ENCODE measurements at regions not wholly inside any gene's neighbourhood (a gene's known extent, or its start where the extent isn't known, plus 50 kb on each side); places are given as distances from the start of the nearest gene placed in this dataset.

GRCh38 chr16:56111100-56111499, 80.2 kb upstream of the GNAO1 start:
- TF ChIP-seq RAD21 (IDR thresholded peaks at IDR 0.05; ENCODE audit: low read depth) (no peak), CEBPB (IDR thresholded peaks at IDR 0.05) (no peak), YY1 (IDR thresholded peaks at IDR 0.05; ENCODE audit: low read depth) (no peak), FOXM1 (IDR thresholded peaks at IDR 0.05; ENCODE audit: borderline replicate concordance, low read depth) (no peak), REST (IDR thresholded peaks at IDR 0.05; ENCODE audit: low read depth) (no peak), TEAD4 (IDR thresholded peaks at IDR 0.05) (no peak), EP300 (IDR thresholded peaks at IDR 0.05; ENCODE audit: borderline replicate concordance) (no peak), TAF1 (IDR thresholded peaks at IDR 0.05; ENCODE audit: low read depth) (no peak), CREB1 (IDR thresholded peaks at IDR 0.05; ENCODE audit: low read depth) (no peak), EGR1 (IDR thresholded peaks at IDR 0.05) (no peak)
- TF ChIP-seq, protein P1, sequence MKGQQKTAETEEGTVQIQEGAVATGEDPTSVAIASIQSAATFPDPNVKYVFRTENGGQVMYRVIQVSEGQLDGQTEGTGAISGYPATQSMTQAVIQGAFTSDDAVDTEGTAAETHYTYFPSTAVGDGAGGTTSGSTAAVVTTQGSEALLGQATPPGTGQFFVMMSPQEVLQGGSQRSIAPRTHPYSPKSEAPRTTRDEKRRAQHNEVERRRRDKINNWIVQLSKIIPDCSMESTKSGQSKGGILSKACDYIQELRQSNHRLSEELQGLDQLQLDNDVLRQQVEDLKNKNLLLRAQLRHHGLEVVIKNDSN (IDR thresholded peaks at IDR 0.05), result no peak
- TF ChIP-seq, protein P2, sequence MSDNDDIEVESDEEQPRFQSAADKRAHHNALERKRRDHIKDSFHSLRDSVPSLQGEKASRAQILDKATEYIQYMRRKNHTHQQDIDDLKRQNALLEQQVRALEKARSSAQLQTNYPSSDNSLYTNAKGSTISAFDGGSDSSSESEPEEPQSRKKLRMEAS (IDR thresholded peaks at IDR 0.05), result no peak

Data from Ishikawa (cell line).